Kidney (tissue), 13 donors: ENCODE measurements at regions not wholly inside any gene's neighbourhood (a gene's known extent, or its start where the extent isn't known, plus 50 kb on each side); places are given as distances from the start of the nearest gene placed in this dataset.

ENCODE experiments used
- DNase-seq, 5 donors: peaks; one replicate each; pipeline ENCODE4 v3.0.0-alpha.2; 2013 to 2020
- FAIRE-seq: peaks from 2 replicates; lab custom pipeline; 2012; peaks lifted over from hg19 to GRCh38; lab: Jason Lieb, UNC
- H3K27ac ChIP-seq, 2 donors: one replicate each; pipeline ENCODE4 v1.7.0; 2013; ENCODE audit warnings: low read depth in 2 of 2, low read length in 2 of 2, inconsistent platforms in 1 of 2
- H3K27me3 ChIP-seq: one replicate; pipeline ENCODE4 v1.7.1; 2013; ENCODE audit warnings: low read length, inconsistent platforms; ENCODE audit not compliant: control insufficient read depth, insufficient read depth
- H3K36me3 ChIP-seq, 3 donors: one replicate each; pipeline versions ENCODE4 v1.7.0 to v1.7.1; 2013; ENCODE audit warnings: low read length in 3 of 3, control low read depth in 1 of 3, inconsistent platforms in 1 of 3; ENCODE audit not compliant: insufficient read depth in 3 of 3, control insufficient read depth in 2 of 3
- H3K4me1 ChIP-seq, 3 donors: one replicate each; pipeline versions ENCODE4 v1.7.0 to v1.7.1; 2013; ENCODE audit warnings: low read length in 3 of 3, inconsistent platforms in 1 of 3, low read depth in 1 of 3; ENCODE audit not compliant: control insufficient read depth in 2 of 3, insufficient read depth in 2 of 3
- H3K4me3 ChIP-seq, 3 donors: one replicate each; pipeline versions ENCODE4 v1.7.0 to v1.8.1; 2013; ENCODE audit warnings: low read length in 3 of 3, control low read depth in 1 of 3, inconsistent platforms in 1 of 3
- H3K9ac ChIP-seq, 3 donors: one replicate each; pipeline versions ENCODE4 v1.7.0 to v1.7.1; 2013; ENCODE audit warnings: low read length in 3 of 3, control low read depth in 1 of 3, inconsistent platforms in 1 of 3
- H3K9me3 ChIP-seq, 3 donors: one replicate each; pipeline versions ENCODE4 v1.7.0 to v1.7.1; 2013; ENCODE audit warnings: low read length in 3 of 3, control low read depth in 1 of 3, inconsistent platforms in 1 of 3; ENCODE audit not compliant: control insufficient read depth in 2 of 3, insufficient read depth in 1 of 3
- intact Hi-C: fragments of 100-400 bp; cut with DNase I; formaldehyde crosslinking; loops from one replicate; pipeline ENCODE4 v1.11.1; 2022
- TF ChIP-seq, protein P1 (sequence below): IDR thresholded peaks from 3 replicates; pipeline ENCODE4 v1.5.1; 2012; ENCODE audit warnings: mild to moderate bottlenecking, moderate library complexity, borderline replicate concordance; ENCODE audit not compliant: insufficient read depth; ENCODE audit errors: extremely low read depth
- donor health status: control.
- donor health status: control.
- donor health status: control.
- donor health status: control.
- donor health status: control.
- donor health status: DM: yes; HTN: yes; CAD: no.
- donor health status: Normal renal cell carcinoma (clear cell type).

DNA sequence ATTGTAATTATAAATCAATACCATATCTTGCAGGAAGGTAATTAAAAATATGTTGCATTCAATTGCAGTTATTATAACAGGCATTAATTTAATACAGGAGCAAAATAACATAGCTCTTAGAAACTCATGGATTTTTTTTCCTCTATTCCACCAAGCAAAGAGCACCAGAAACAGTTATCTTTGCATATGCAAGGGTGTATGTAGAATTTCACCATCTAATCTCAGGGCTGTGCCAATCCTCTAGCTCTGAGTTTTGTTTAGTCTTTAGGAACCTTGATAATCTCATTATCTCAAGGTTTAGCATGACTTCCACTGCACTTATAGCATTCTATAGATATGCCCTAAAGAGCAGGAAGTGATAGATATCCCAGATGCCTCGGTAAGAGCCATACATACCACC lies 197.5 kb downstream of the VEGFC start:
- Histone ChIP-seq H3K36me3 (no peaks in the 10 kb centered on the region), H3K4me3 (no peak overlapping the region), H3K9me3 (no peaks in the 10 kb centered on the region), H3K27me3 (no peaks in the 10 kb centered on the region), H3K27ac (no peak overlapping the region), H3K9ac (no peak overlapping the region), H3K4me1 (no peaks in the 10 kb centered on the region)
- DNase-seq (no peak), FAIRE-seq (no peak)
- intact Hi-C loops = no loop called here
- TF ChIP-seq, protein P1, sequence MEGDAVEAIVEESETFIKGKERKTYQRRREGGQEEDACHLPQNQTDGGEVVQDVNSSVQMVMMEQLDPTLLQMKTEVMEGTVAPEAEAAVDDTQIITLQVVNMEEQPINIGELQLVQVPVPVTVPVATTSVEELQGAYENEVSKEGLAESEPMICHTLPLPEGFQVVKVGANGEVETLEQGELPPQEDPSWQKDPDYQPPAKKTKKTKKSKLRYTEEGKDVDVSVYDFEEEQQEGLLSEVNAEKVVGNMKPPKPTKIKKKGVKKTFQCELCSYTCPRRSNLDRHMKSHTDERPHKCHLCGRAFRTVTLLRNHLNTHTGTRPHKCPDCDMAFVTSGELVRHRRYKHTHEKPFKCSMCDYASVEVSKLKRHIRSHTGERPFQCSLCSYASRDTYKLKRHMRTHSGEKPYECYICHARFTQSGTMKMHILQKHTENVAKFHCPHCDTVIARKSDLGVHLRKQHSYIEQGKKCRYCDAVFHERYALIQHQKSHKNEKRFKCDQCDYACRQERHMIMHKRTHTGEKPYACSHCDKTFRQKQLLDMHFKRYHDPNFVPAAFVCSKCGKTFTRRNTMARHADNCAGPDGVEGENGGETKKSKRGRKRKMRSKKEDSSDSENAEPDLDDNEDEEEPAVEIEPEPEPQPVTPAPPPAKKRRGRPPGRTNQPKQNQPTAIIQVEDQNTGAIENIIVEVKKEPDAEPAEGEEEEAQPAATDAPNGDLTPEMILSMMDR = no peak

DNA sequence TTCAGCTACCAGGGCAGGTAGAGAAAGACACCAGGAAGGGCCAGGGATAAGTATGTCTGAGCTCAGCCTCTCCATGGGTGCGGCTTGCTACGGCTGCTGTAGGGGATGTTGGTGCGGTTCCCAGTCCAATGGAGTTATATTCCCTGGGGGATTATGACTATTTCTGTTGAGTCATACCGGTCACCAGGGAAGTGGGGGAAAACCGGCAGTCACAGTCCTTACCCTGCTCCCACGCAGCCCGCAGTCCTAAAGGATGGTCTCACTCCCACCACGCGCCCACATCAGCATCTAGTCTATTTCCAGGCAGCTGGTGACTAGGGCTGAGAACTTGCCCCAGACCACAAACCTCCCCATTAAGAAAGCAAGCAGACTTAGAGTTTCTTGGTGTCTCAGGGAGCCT lies 191.6 kb downstream of the VEGFC start:
- intact Hi-C loops = no loop called here
- Histone ChIP-seq H3K4me1 (no peaks in the 10 kb centered on the region), H3K36me3 (no peaks in the 10 kb centered on the region), H3K27me3 (no peaks in the 10 kb centered on the region), H3K4me3 (no peak overlapping the region), H3K27ac (no peak overlapping the region), H3K9ac (no peak overlapping the region), H3K9me3 (no peaks in the 10 kb centered on the region)
- FAIRE-seq (no peak), DNase-seq (no peak)
- TF ChIP-seq, protein P1 = no peak

DNA sequence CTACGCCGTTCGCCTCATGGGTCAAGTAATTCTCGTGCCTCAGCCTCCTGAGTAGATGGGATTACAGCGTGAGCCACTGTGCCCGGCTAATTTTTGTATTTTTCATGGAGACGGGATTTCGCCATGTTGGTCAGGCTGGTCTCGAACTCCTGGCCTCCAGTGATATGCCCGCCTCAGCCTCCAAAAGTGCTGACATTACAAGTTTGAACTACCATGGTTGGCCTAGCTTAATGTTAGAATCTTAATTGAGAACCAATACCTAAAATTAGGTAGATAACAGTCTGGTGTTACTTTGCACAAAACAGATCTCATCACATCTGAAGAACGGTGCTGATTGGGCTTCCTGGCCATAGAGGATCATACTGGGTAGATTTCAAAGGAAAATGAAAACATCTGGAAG lies 184.9 kb downstream of the VEGFC start:
- FAIRE-seq (no peak), DNase-seq (no peak)
- intact Hi-C loops = no loop called here
- Histone ChIP-seq H3K9ac (no peak overlapping the region), H3K4me3 (no peak overlapping the region), H3K9me3 (no peaks in the 10 kb centered on the region), H3K27me3 (no peaks in the 10 kb centered on the region), H3K27ac (no peak overlapping the region), H3K4me1 (no peaks in the 10 kb centered on the region), H3K36me3 (no peaks in the 10 kb centered on the region)
- TF ChIP-seq, protein P1 = no peak

DNA sequence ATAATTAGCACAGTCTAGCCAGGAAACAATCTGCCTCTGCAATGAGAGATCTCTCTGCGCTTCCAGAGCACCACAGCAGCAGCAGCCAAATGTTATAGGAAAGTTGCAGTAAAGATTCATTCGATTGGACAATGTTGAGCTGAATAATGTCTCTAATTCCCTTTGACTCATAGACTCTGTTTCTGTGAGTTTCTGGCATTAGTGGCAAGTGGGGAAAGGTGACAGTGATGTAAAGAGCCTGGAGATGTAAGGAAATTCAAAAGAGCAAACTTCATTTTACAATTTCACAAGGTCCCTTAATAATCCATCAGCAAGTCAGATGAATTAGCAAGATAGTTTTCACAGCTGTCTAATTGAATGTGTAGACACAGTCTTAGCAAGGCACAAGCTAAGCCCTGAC lies 184.4 kb downstream of the VEGFC start:
- Histone ChIP-seq H3K27me3 (no peaks in the 10 kb centered on the region), H3K9ac (no peak overlapping the region), H3K4me3 (no peak overlapping the region), H3K27ac (no peak overlapping the region), H3K36me3 (no peaks in the 10 kb centered on the region), H3K9me3 (no peaks in the 10 kb centered on the region), H3K4me1 (no peaks in the 10 kb centered on the region)
- intact Hi-C loops = no loop called here
- no peak for DNase-seq
- TF ChIP-seq, protein P1 = no peak
- FAIRE-seq = no peak
